ENCODE measurements at regions not wholly inside any gene's neighbourhood (a gene's known extent, or its start where the extent isn't known, plus 50 kb on each side); places are given as distances from the start of the nearest gene placed in this dataset.

GRCh38 chr2:228549441-228550007, 368.0 kb upstream of the SPHKAP start:
- Histone ChIP-seq H2AFZ (ENCODE audit: low read length) (no peak overlapping the region), H3K27me3 (ENCODE audit: control insufficient read depth, insufficient read depth, low read length) (no peaks in the 10 kb centered on the region), H3K79me2 (ENCODE audit: control insufficient read depth, insufficient read depth, low read length) (no peaks in the 10 kb centered on the region), H3K9ac (ENCODE audit: insufficient read depth, low read length) (no peak overlapping the region), H3K4me1 (ENCODE audit: control insufficient read depth, extremely low read depth, insufficient read depth, low read length) (peaks cover 2% of the 10 kb centered on the region), H3K4me3 (replicated peaks in 1 of 4; ENCODE audit: control extremely low read depth in 1 of 4, insufficient read depth in 1 of 4, low read depth in 3 of 4, low read length in 4 of 4) (no peak overlapping the region), H4K20me1 (ENCODE audit: control insufficient read depth, extremely low read depth, insufficient read depth, low read length) (no peaks in the 10 kb centered on the region), H3K27ac (ENCODE audit: insufficient read depth, low read length) (no peak overlapping the region), H3K9me3 (ENCODE audit: control insufficient read depth, insufficient read depth, low read depth, low read length) (no peaks in the 10 kb centered on the region), H3K4me2 (ENCODE audit: extremely low read depth, insufficient read depth, low read length) (no peak overlapping the region), H3K36me3 (ENCODE audit: control insufficient read depth, insufficient read depth, low read length) (no peaks in the 10 kb centered on the region)
- TF ChIP-seq EZH2 (IDR thresholded peaks at IDR 0.05; ENCODE audit: low read length, missing control alignments) (no peak), CTCF (conservative IDR thresholded peaks at IDR 0.05 in 1 of 2, IDR thresholded peaks at IDR 0.05 in 1 of 2; ENCODE audit: low read depth in 1 of 2, low read length in 2 of 2) (no peak)
- DNase-seq (ENCODE audit: low read depth in 2 of 2), result no peak

GRCh38 chr2:228548230-228548629, 366.7 kb upstream of the SPHKAP start:
- no peak overlapping the region for H3K27ac ChIP-seq (ENCODE audit: insufficient read depth, low read length)
- no peak overlapping the region for H3K4me2 ChIP-seq (ENCODE audit: extremely low read depth, insufficient read depth, low read length)
- peak in 1 of 2 donors; percentile 25 for DNase-seq (ENCODE audit: low read depth in 2 of 2)
- H3K9me3 ChIP-seq (ENCODE audit: control insufficient read depth, insufficient read depth, low read depth, low read length), result no peaks in the 10 kb centered on the region
- H3K4me1 ChIP-seq (ENCODE audit: control insufficient read depth, extremely low read depth, insufficient read depth, low read length), result peaks cover 2% of the 10 kb centered on the region
- H3K27me3 ChIP-seq (ENCODE audit: control insufficient read depth, insufficient read depth, low read length), result no peaks in the 10 kb centered on the region
- no peaks in the 10 kb centered on the region for H3K79me2 ChIP-seq (ENCODE audit: control insufficient read depth, insufficient read depth, low read length)
- H2AFZ ChIP-seq (ENCODE audit: low read length), result no peak overlapping the region
- no peak overlapping the region for H3K9ac ChIP-seq (ENCODE audit: insufficient read depth, low read length)
- no peaks in the 10 kb centered on the region for H4K20me1 ChIP-seq (ENCODE audit: control insufficient read depth, extremely low read depth, insufficient read depth, low read length)
- no peaks in the 10 kb centered on the region for H3K36me3 ChIP-seq (ENCODE audit: control insufficient read depth, insufficient read depth, low read length)
- no peak overlapping the region for H3K4me3 ChIP-seq (replicated peaks in 1 of 4; ENCODE audit: control extremely low read depth in 1 of 4, insufficient read depth in 1 of 4, low read depth in 3 of 4, low read length in 4 of 4)
- TF ChIP-seq EZH2 (IDR thresholded peaks at IDR 0.05; ENCODE audit: low read length, missing control alignments), result no peak
- no peak for TF ChIP-seq CTCF (conservative IDR thresholded peaks at IDR 0.05 in 1 of 2, IDR thresholded peaks at IDR 0.05 in 1 of 2; ENCODE audit: low read depth in 1 of 2, low read length in 2 of 2)

GRCh38 chr2:228545748-228546145, 364.3 kb upstream of the SPHKAP start:
- Histone ChIP-seq H3K9ac (ENCODE audit: insufficient read depth, low read length) (no peak overlapping the region), H3K4me1 (ENCODE audit: control insufficient read depth, extremely low read depth, insufficient read depth, low read length) (peaks cover 2% of the 10 kb centered on the region), H3K27me3 (ENCODE audit: control insufficient read depth, insufficient read depth, low read length) (no peaks in the 10 kb centered on the region), H3K27ac (ENCODE audit: insufficient read depth, low read length) (no peak overlapping the region), H3K9me3 (ENCODE audit: control insufficient read depth, insufficient read depth, low read depth, low read length) (no peaks in the 10 kb centered on the region), H3K79me2 (ENCODE audit: control insufficient read depth, insufficient read depth, low read length) (no peaks in the 10 kb centered on the region), H2AFZ (ENCODE audit: low read length) (peak overlapping the region; percentile 45), H3K4me2 (ENCODE audit: extremely low read depth, insufficient read depth, low read length) (no peak overlapping the region), H3K36me3 (ENCODE audit: control insufficient read depth, insufficient read depth, low read length) (no peaks in the 10 kb centered on the region), H4K20me1 (ENCODE audit: control insufficient read depth, extremely low read depth, insufficient read depth, low read length) (no peaks in the 10 kb centered on the region), H3K4me3 (replicated peaks in 1 of 4; ENCODE audit: control extremely low read depth in 1 of 4, insufficient read depth in 1 of 4, low read depth in 3 of 4, low read length in 4 of 4) (no peak overlapping the region)
- DNase-seq (ENCODE audit: low read depth in 2 of 2), result peak in 1 of 2 donors; percentile 31
- TF ChIP-seq EZH2 (IDR thresholded peaks at IDR 0.05; ENCODE audit: low read length, missing control alignments) (no peak), CTCF (conservative IDR thresholded peaks at IDR 0.05 in 1 of 2, IDR thresholded peaks at IDR 0.05 in 1 of 2; ENCODE audit: low read depth in 1 of 2, low read length in 2 of 2) (no peak)
